ENCODE measurements at regions not wholly inside any gene's neighbourhood (a gene's known extent, or its start where the extent isn't known, plus 50 kb on each side); places are given as distances from the start of the nearest gene placed in this dataset.
A peak's percentile ranks its signal among the peaks of the same experiment; 100 is the strongest.

GRCh38 chr1:55717111-55717510, 501.9 kb upstream of the USP24 start:
- H3K27ac ChIP-seq = peak overlapping the region; percentile 97
- H3K9ac ChIP-seq = no peak overlapping the region
- DNase-seq = peak; percentile 29
- H3K27me3 ChIP-seq (replicated peaks; ENCODE audit: insufficient read depth) = no peaks in the 10 kb centered on the region
- H4K20me1 ChIP-seq (ENCODE audit: insufficient read depth) = no peaks in the 10 kb centered on the region
- H3K9me3 ChIP-seq (ENCODE audit: low read depth) = no peaks in the 10 kb centered on the region
- no peaks in the 10 kb centered on the region for H3K79me2 ChIP-seq (ENCODE audit: insufficient read depth)
- no peak overlapping the region for H3K4me3 ChIP-seq
- 86 to 94% methylated on average over 3 of the region's 3 CpGs for WGBS, 2 experiments (ENCODE audit: low coverage in 1 of 2, low lambda C conversion rate in 2 of 2, missing lambda C conversion rate in 2 of 2)
- no peak overlapping the region; the same call in 1 of the 2 replicates for H2AFZ ChIP-seq
- H3F3A ChIP-seq (ENCODE audit: insufficient read depth) = peaks cover 57% of the 10 kb centered on the region
- H3K4me1 ChIP-seq (ENCODE audit: insufficient read depth) = peaks cover 55% of the 10 kb centered on the region
- peak overlapping the region; percentile 44 for H3K4me2 ChIP-seq (ENCODE audit: unreplicated experiment)
- in situ Hi-C loops (cut with MboI) = loop anchor here (25.0 kb wide), 2 partner anchors 370 to 870 kb away; partner anchors contain the start of gene PLPP3
- TF ChIP-seq EZH2phosphoT487 (IDR thresholded peaks at IDR 0.05; ENCODE audit: insufficient read depth, low read depth) (no peak), EZH2 (IDR thresholded peaks at IDR 0.05; ENCODE audit: insufficient read depth, poor library complexity, severe bottlenecking) (no peak)
- no peaks in the 10 kb centered on the region for H3K9me2 ChIP-seq (ENCODE audit: insufficient read depth)
- no peaks in the 10 kb centered on the region for H3K36me3 ChIP-seq (ENCODE audit: low read depth)

- no peaks in the 10 kb centered on the region for H3K9me3 ChIP-seq (ENCODE audit: low read depth)
- peak overlapping the region; percentile 97 for H3K27ac ChIP-seq
- peak overlapping the region; percentile 13; the same call in 1 of the 2 replicates for H2AFZ ChIP-seq
- no peak for TF ChIP-seq EZH2 (IDR thresholded peaks at IDR 0.05; ENCODE audit: insufficient read depth, poor library complexity, severe bottlenecking)
- TF ChIP-seq EZH2phosphoT487 (IDR thresholded peaks at IDR 0.05; ENCODE audit: insufficient read depth, low read depth) = no peak
- peak overlapping the region; percentile 44 for H3K4me2 ChIP-seq (ENCODE audit: unreplicated experiment)
- H3K79me2 ChIP-seq (ENCODE audit: insufficient read depth) = no peaks in the 10 kb centered on the region
- WGBS, 2 experiments (ENCODE audit: low coverage in 1 of 2, low lambda C conversion rate in 2 of 2, missing lambda C conversion rate in 2 of 2) = 84 to 88% methylated on average over 1 of the region's 1 CpG
- H4K20me1 ChIP-seq (ENCODE audit: insufficient read depth) = no peaks in the 10 kb centered on the region
- in situ Hi-C loops (cut with MboI) = loop anchor here (25.0 kb wide), 2 partner anchors 371 to 871 kb away; partner anchors contain the start of gene PLPP3
- H3K27me3 ChIP-seq (replicated peaks; ENCODE audit: insufficient read depth) = no peaks in the 10 kb centered on the region
- H3K9ac ChIP-seq = no peak overlapping the region
- H3K4me3 ChIP-seq = no peak overlapping the region
- no peaks in the 10 kb centered on the region for H3K9me2 ChIP-seq (ENCODE audit: insufficient read depth)
- peaks cover 57% of the 10 kb centered on the region for H3F3A ChIP-seq (ENCODE audit: insufficient read depth)
- DNase-seq = peak; percentile 58
- H3K36me3 ChIP-seq (ENCODE audit: low read depth) = no peaks in the 10 kb centered on the region
- peaks cover 55% of the 10 kb centered on the region for H3K4me1 ChIP-seq (ENCODE audit: insufficient read depth)
Measured at GRCh38 chr1:55716610-55717009, 501.4 kb upstream of the USP24 start.

- Histone ChIP-seq H3K4me2 (ENCODE audit: unreplicated experiment) (peak overlapping the region; percentile 44), H3K79me2 (ENCODE audit: insufficient read depth) (no peaks in the 10 kb centered on the region), H3K4me1 (ENCODE audit: insufficient read depth) (peaks cover 54% of the 10 kb centered on the region), H3K4me3 (no peak overlapping the region), H3K27me3 (replicated peaks; ENCODE audit: insufficient read depth) (no peaks in the 10 kb centered on the region), H3K36me3 (ENCODE audit: low read depth) (no peaks in the 10 kb centered on the region), H2AFZ (peak overlapping the region; percentile 13; the same call in 1 of the 2 replicates), H3F3A (ENCODE audit: insufficient read depth) (peaks cover 55% of the 10 kb centered on the region), H3K27ac (peak overlapping the region; percentile 97), H3K9me3 (ENCODE audit: low read depth) (no peaks in the 10 kb centered on the region), H3K9ac (no peak overlapping the region), H3K9me2 (ENCODE audit: insufficient read depth) (no peaks in the 10 kb centered on the region), H4K20me1 (ENCODE audit: insufficient read depth) (no peaks in the 10 kb centered on the region)
- DNase-seq = no peak
- in situ Hi-C loops (cut with MboI) = loop anchor here (25.0 kb wide), 2 partner anchors 371 to 871 kb away; partner anchors contain the start of gene PLPP3
- no peak for TF ChIP-seq EZH2 (IDR thresholded peaks at IDR 0.05; ENCODE audit: insufficient read depth, poor library complexity, severe bottlenecking)
- TF ChIP-seq EZH2phosphoT487 (IDR thresholded peaks at IDR 0.05; ENCODE audit: insufficient read depth, low read depth) = no peak
- WGBS, 2 experiments (ENCODE audit: low coverage in 1 of 2, low lambda C conversion rate in 2 of 2, missing lambda C conversion rate in 2 of 2) = 61 to 63% methylated on average over 2 of the region's 2 CpGs
Measured at GRCh38 chr1:55716151-55716550, 501.0 kb upstream of the USP24 start.

- no peak overlapping the region for H3K4me2 ChIP-seq (ENCODE audit: unreplicated experiment)
- DNase-seq = no peak
- no peaks in the 10 kb centered on the region for H3K36me3 ChIP-seq (ENCODE audit: low read depth)
- no peak overlapping the region for H3K9ac ChIP-seq
- H3K9me2 ChIP-seq (ENCODE audit: insufficient read depth) = no peaks in the 10 kb centered on the region
- H3F3A ChIP-seq (ENCODE audit: insufficient read depth) = peaks cover 35% of the 10 kb centered on the region
- H3K4me1 ChIP-seq (ENCODE audit: insufficient read depth) = peaks cover 35% of the 10 kb centered on the region
- H2AFZ ChIP-seq = no peak overlapping the region
- no peak overlapping the region for H3K27ac ChIP-seq
- in situ Hi-C loops (cut with MboI) = loop anchor here (25.0 kb wide), 2 partner anchors 373 to 873 kb away; partner anchors contain the start of gene PLPP3
- TF ChIP-seq EZH2 (IDR thresholded peaks at IDR 0.05; ENCODE audit: insufficient read depth, poor library complexity, severe bottlenecking) (no peak), EZH2phosphoT487 (IDR thresholded peaks at IDR 0.05; ENCODE audit: insufficient read depth, low read depth) (no peak)
- no peak overlapping the region for H3K4me3 ChIP-seq
- no peaks in the 10 kb centered on the region for H4K20me1 ChIP-seq (ENCODE audit: insufficient read depth)
- H3K79me2 ChIP-seq (ENCODE audit: insufficient read depth) = no peaks in the 10 kb centered on the region
- H3K9me3 ChIP-seq (ENCODE audit: low read depth) = no peaks in the 10 kb centered on the region
- 61% methylated on average over 3 of the region's 3 CpGs for WGBS, 2 experiments (ENCODE audit: low coverage in 1 of 2, low lambda C conversion rate in 2 of 2, missing lambda C conversion rate in 2 of 2)
- H3K27me3 ChIP-seq (replicated peaks; ENCODE audit: insufficient read depth) = no peaks in the 10 kb centered on the region
Measured at GRCh38 chr1:55714230-55714629, 499.1 kb upstream of the USP24 start.
